Activated T-helper 1 cell treated with anti-CD3 and anti-CD28 coated beads, Interleukin-12 subunit alpha, Interleukin-12 subunit beta, Interleukin-2, Interleukin-4 antibody, amounts not matched to agents 30 ng/mL and 10 ng/mL and 1 ng/mL, durations not matched to agents 14 hours and 24 hours and 36 hours (primary cell): ENCODE measurements at regions not wholly inside any gene's neighbourhood (a gene's known extent, or its start where the extent isn't known, plus 50 kb on each side); places are given as distances from the start of the nearest gene placed in this dataset.

Source experiments
- DNase-seq: peaks from one replicate; pipeline ENCODE4 v3.0.0; 2021; ENCODE audit warnings: low spot score
- H3K27ac Mint-ChIP-seq: one replicate; pipeline ENCODE4 v1.8.0; 2021; ENCODE audit warnings: mild to moderate bottlenecking, mixed read lengths
- H3K27me3 Mint-ChIP-seq: one replicate; pipeline ENCODE4 v1.8.0; 2022; ENCODE audit warnings: mild to moderate bottlenecking, moderate library complexity, mixed read lengths; ENCODE audit not compliant: insufficient read depth
- H3K36me3 Mint-ChIP-seq: one replicate; pipeline ENCODE4 v1.8.0; 2021; ENCODE audit warnings: low read depth, mixed read lengths
- H3K4me1 Mint-ChIP-seq: one replicate; pipeline ENCODE4 v1.8.0; 2021; ENCODE audit warnings: low read depth, mixed read lengths
- H3K4me3 Mint-ChIP-seq: one replicate; pipeline ENCODE4 v1.8.0; 2021; ENCODE audit warnings: mild to moderate bottlenecking, moderate library complexity, mixed read lengths
- H3K9me3 Mint-ChIP-seq: one replicate; pipeline ENCODE4 v1.8.0; 2021; ENCODE audit warnings: mixed read lengths
- intact Hi-C: fragments of 100-400 bp; cut with micrococcal nuclease; formaldehyde crosslinking; loops from one replicate; pipeline ENCODE4 v1.15.1; 2024

- Mint-ChIP-seq H3K36me3 (no peaks in the 10 kb centered on the region), H3K27me3 (no peaks in the 10 kb centered on the region), H3K4me3 (no peak overlapping the region), H3K4me1 (peaks cover 9% of the 10 kb centered on the region), H3K27ac (no peak overlapping the region), H3K9me3 (no peaks in the 10 kb centered on the region)
- intact Hi-C loops: no loop called here
- DNase-seq: no peak
Measured at GRCh38 chrX:40197071-40197470, 99.3 kb upstream of the BCOR start.

- Mint-ChIP-seq H3K9me3 (no peaks in the 10 kb centered on the region), H3K4me1 (no peaks in the 10 kb centered on the region), H3K27ac (no peak overlapping the region), H3K4me3 (no peak overlapping the region), H3K36me3 (no peaks in the 10 kb centered on the region), H3K27me3 (peaks cover 2% of the 10 kb centered on the region)
- intact Hi-C loops: no loop called here
- DNase-seq: no peak
Measured at GRCh38 chrX:40195368-40195767, 97.6 kb upstream of the BCOR start.

- Mint-ChIP-seq H3K9me3 (no peaks in the 10 kb centered on the region), H3K27ac (no peak overlapping the region), H3K27me3 (peaks cover 2% of the 10 kb centered on the region), H3K36me3 (peaks cover 2% of the 10 kb centered on the region), H3K4me3 (no peak overlapping the region), H3K4me1 (no peaks in the 10 kb centered on the region)
- intact Hi-C loops: no loop called here
- no peak for DNase-seq
Measured at GRCh38 chrX:40192196-40192595, 94.4 kb upstream of the BCOR start.

- Mint-ChIP-seq H3K9me3 (peaks cover 10% of the 10 kb centered on the region), H3K4me1 (no peaks in the 10 kb centered on the region), H3K27ac (no peak overlapping the region), H3K36me3 (peaks cover 3% of the 10 kb centered on the region), H3K27me3 (peaks cover 2% of the 10 kb centered on the region), H3K4me3 (no peak overlapping the region)
- intact Hi-C loops: no loop called here
- DNase-seq: no peak
Measured at GRCh38 chrX:40189637-40190036, 91.9 kb upstream of the BCOR start.

GRCh38 chrX:40188573-40189417, 91.0 kb upstream of the BCOR start:
- no peak for DNase-seq
- H3K4me1 Mint-ChIP-seq: no peaks in the 10 kb centered on the region
- peaks cover 10% of the 10 kb centered on the region for H3K9me3 Mint-ChIP-seq
- peaks cover 3% of the 10 kb centered on the region for H3K36me3 Mint-ChIP-seq
- intact Hi-C loops: no loop called here
- H3K27me3 Mint-ChIP-seq: peaks cover 2% of the 10 kb centered on the region
- no peak overlapping the region for H3K27ac Mint-ChIP-seq
- H3K4me3 Mint-ChIP-seq: no peak overlapping the region

GRCh38 chrX:40184968-40185367, 87.2 kb upstream of the BCOR start:
- Mint-ChIP-seq H3K36me3 (peaks cover 3% of the 10 kb centered on the region), H3K4me1 (no peaks in the 10 kb centered on the region), H3K9me3 (peaks cover 12% of the 10 kb centered on the region), H3K27me3 (no peaks in the 10 kb centered on the region), H3K27ac (no peak overlapping the region), H3K4me3 (no peak overlapping the region)
- intact Hi-C loops: no loop called here
- DNase-seq: no peak

- DNase-seq: no peak
- H3K4me3 Mint-ChIP-seq: no peak overlapping the region
- peaks cover 15% of the 10 kb centered on the region for H3K9me3 Mint-ChIP-seq
Measured at GRCh38 chrX:40182615-40183014, 84.9 kb upstream of the BCOR start.

GRCh38 chrX:40182095-40182494, 84.3 kb upstream of the BCOR start:
- Mint-ChIP-seq H3K4me1 (peaks cover 4% of the 10 kb centered on the region), H3K36me3 (peaks cover 1% of the 10 kb centered on the region), H3K27me3 (no peaks in the 10 kb centered on the region), H3K4me3 (no peak overlapping the region), H3K27ac (no peak overlapping the region), H3K9me3 (peaks cover 15% of the 10 kb centered on the region)
- no peak for DNase-seq
- intact Hi-C loops: no loop called here

More at GRCh38 chrX:40182615-40183014, 84.9 kb upstream of the BCOR start:
- peaks cover 1% of the 10 kb centered on the region for H3K36me3 Mint-ChIP-seq
- H3K4me1 Mint-ChIP-seq: no peaks in the 10 kb centered on the region
- intact Hi-C loops: no loop called here
- no peaks in the 10 kb centered on the region for H3K27me3 Mint-ChIP-seq
- no peak overlapping the region for H3K27ac Mint-ChIP-seq

GRCh38 chrX:40179283-40179682, 81.5 kb upstream of the BCOR start:
- intact Hi-C loops: loop anchor here (5.0 to 10.0 kb wide), 4 partner anchors 293 to 974 kb away; partner anchors contain the start of gene USP9X

GRCh38 chrX:40177942-40178715, 80.4 kb upstream of the BCOR start:
- peak overlapping the region; percentile 34 for H3K27ac Mint-ChIP-seq
- DNase-seq: no peak
- H3K9me3 Mint-ChIP-seq: peaks cover 5% of the 10 kb centered on the region
- no peak overlapping the region for H3K4me3 Mint-ChIP-seq
- no peaks in the 10 kb centered on the region for H3K36me3 Mint-ChIP-seq
- intact Hi-C loops: loop anchor here (2.0 to 10.0 kb wide), 5 partner anchors 89 to 973 kb away; partner anchors contain the start of gene USP9X
- H3K27me3 Mint-ChIP-seq: no peaks in the 10 kb centered on the region
- peaks cover 25% of the 10 kb centered on the region for H3K4me1 Mint-ChIP-seq

More at GRCh38 chrX:40179283-40179682, 81.5 kb upstream of the BCOR start:
- H3K4me1 Mint-ChIP-seq: peaks cover 14% of the 10 kb centered on the region
- H3K36me3 Mint-ChIP-seq: no peaks in the 10 kb centered on the region
- H3K27ac Mint-ChIP-seq: no peak overlapping the region
- no peak for DNase-seq
- no peaks in the 10 kb centered on the region for H3K27me3 Mint-ChIP-seq
- H3K9me3 Mint-ChIP-seq: peaks cover 5% of the 10 kb centered on the region
- no peak overlapping the region for H3K4me3 Mint-ChIP-seq

- no peaks in the 10 kb centered on the region for H3K27me3 Mint-ChIP-seq
- peak overlapping the region; percentile 89 for H3K27ac Mint-ChIP-seq
- H3K36me3 Mint-ChIP-seq: no peaks in the 10 kb centered on the region
- intact Hi-C loops: loop anchor here (2.0 to 10.0 kb wide), 5 partner anchors 89 to 973 kb away; partner anchors contain the start of gene USP9X
- no peak for DNase-seq
- H3K4me3 Mint-ChIP-seq: peak overlapping the region; percentile 79
- peaks cover 5% of the 10 kb centered on the region for H3K9me3 Mint-ChIP-seq
- peaks cover 30% of the 10 kb centered on the region for H3K4me1 Mint-ChIP-seq
Measured at GRCh38 chrX:40177489-40177888, 79.7 kb upstream of the BCOR start.

GRCh38 chrX:40177117-40177430, 79.3 kb upstream of the BCOR start:
- no peak for DNase-seq
- Mint-ChIP-seq H3K4me1 (peaks cover 30% of the 10 kb centered on the region), H3K4me3 (peak overlapping the region; percentile 79), H3K9me3 (peaks cover 5% of the 10 kb centered on the region), H3K36me3 (no peaks in the 10 kb centered on the region), H3K27ac (peak overlapping the region; percentile 89), H3K27me3 (no peaks in the 10 kb centered on the region)
- intact Hi-C loops: loop anchor here (2.0 to 10.0 kb wide), 5 partner anchors 90 to 972 kb away; partner anchors contain the start of gene USP9X
